Esophagus squamous epithelium (tissue), 4 donors: ENCODE measurements at regions not wholly inside any gene's neighbourhood (a gene's known extent, or its start where the extent isn't known, plus 50 kb on each side); places are given as distances from the start of the nearest gene placed in this dataset.

Source experiments
- CTCF ChIP-seq, 6 experiments: fragments of 450-650 bp in 4 of 6; fragments of 200-600 bp in 2 of 6; sonication (generic) in 2 of 6; IDR thresholded peaks; one replicate each; pipeline ENCODE4 v1.5.1; 2016 to 2019; ENCODE audit warnings: antibody characterized with exemption in 6 of 6, mild to moderate bottlenecking in 4 of 6, moderate library complexity in 4 of 6
- POLR2A ChIP-seq, 4 donors: fragments of 450-650 bp; IDR thresholded peaks; one replicate each; pipeline ENCODE4 v1.6.1; 2017; ENCODE audit warnings: antibody characterized with exemption in 4 of 4, mild to moderate bottlenecking in 4 of 4, moderate library complexity in 3 of 4

- TF ChIP-seq CTCF (IDR thresholded peaks at IDR 0.05) (no peak), POLR2A (IDR thresholded peaks at IDR 0.05) (no peak)
These were observed 1337.5 kb upstream of the CDH8 start for GRCh38 chr16:63373744-63374143.
